ENCODE measurements at regions not wholly inside any gene's neighbourhood (a gene's known extent, or its start where the extent isn't known, plus 50 kb on each side); places are given as distances from the start of the nearest gene placed in this dataset.

- DNase-seq, result no peak
Measured at GRCh38 chr16:5459863-5460262, 362.3 kb upstream of the EEF2KMT start.

GRCh38 chr16:5455110-5455509 lies 357.5 kb upstream of the EEF2KMT start:
- no peak for DNase-seq

- DNase-seq, result no peak
Measured at GRCh38 chr16:5454349-5454748, 356.8 kb upstream of the EEF2KMT start.

GRCh38 chr16:5451641-5452040 lies 354.0 kb upstream of the EEF2KMT start:
- no peak for DNase-seq

GRCh38 chr16:5450409-5451104 lies 353.0 kb upstream of the EEF2KMT start:
- no peak for DNase-seq

GRCh38 chr16:5449901-5450300 lies 352.3 kb upstream of the EEF2KMT start:
- DNase-seq, result no peak

- no peak for DNase-seq
Measured at GRCh38 chr16:5448798-5449197, 351.2 kb upstream of the EEF2KMT start.

GRCh38 chr16:5447734-5448133 lies 350.1 kb upstream of the EEF2KMT start:
- DNase-seq, result no peak

- no peak for DNase-seq
Measured at GRCh38 chr16:5446623-5447240, 349.1 kb upstream of the EEF2KMT start.

GRCh38 chr16:5444189-5444588 lies 346.6 kb upstream of the EEF2KMT start:
- DNase-seq, result no peak

- DNase-seq, result no peak
Measured at GRCh38 chr16:5442986-5443385, 345.4 kb upstream of the EEF2KMT start.

- DNase-seq, result no peak
Measured at GRCh38 chr16:5442054-5442453, 344.5 kb upstream of the EEF2KMT start.

- no peak for DNase-seq
Measured at GRCh38 chr16:5438591-5438990, 341.0 kb upstream of the EEF2KMT start.

- DNase-seq, result no peak
Measured at GRCh38 chr16:5433587-5433986, 336.0 kb upstream of the EEF2KMT start.

- DNase-seq, result no peak
Measured at GRCh38 chr16:5432166-5432565, 334.6 kb upstream of the EEF2KMT start.

GRCh38 chr16:5430598-5430997 lies 333.0 kb upstream of the EEF2KMT start:
- peak in 1 of 2 donors; percentile 4 for DNase-seq

GRCh38 chr16:5428932-5429331 lies 331.3 kb upstream of the EEF2KMT start:
- no peak for DNase-seq

GRCh38 chr16:5427571-5427970 lies 330.0 kb upstream of the EEF2KMT start:
- no peak for DNase-seq

- DNase-seq, result no peak
Measured at GRCh38 chr16:5422643-5423496, 325.3 kb upstream of the EEF2KMT start.

GRCh38 chr16:5422047-5422446 lies 324.5 kb upstream of the EEF2KMT start:
- no peak for DNase-seq

GRCh38 chr16:5416013-5416412 lies 318.4 kb upstream of the EEF2KMT start:
- no peak for DNase-seq

GRCh38 chr16:5415123-5415522 lies 317.5 kb upstream of the EEF2KMT start:
- no peak for DNase-seq

GRCh38 chr16:5412731-5413130 lies 315.1 kb upstream of the EEF2KMT start:
- no peak for DNase-seq

- no peak for DNase-seq
Measured at GRCh38 chr16:5398203-5398602, 300.6 kb upstream of the EEF2KMT start.

All from inflammatory macrophage (primary cell).